Ascending aorta (tissue), 2 donors: ENCODE measurements at regions not wholly inside any gene's neighbourhood (a gene's known extent, or its start where the extent isn't known, plus 50 kb on each side); places are given as distances from the start of the nearest gene placed in this dataset.

ENCODE experiments used
- DNase-seq, 2 donors: peaks; one replicate each; pipeline ENCODE4 v3.0.0-alpha.2; 2019; ENCODE audit warnings: low spot score in 2 of 2
- H3K27ac ChIP-seq, 2 donors: fragments of 200-600 bp; sonication (generic); one replicate each; pipeline ENCODE4 v1.5.1; 2016 to 2017; ENCODE audit warnings: mild to moderate bottlenecking in 1 of 2
- H3K27me3 ChIP-seq: fragments of 200-600 bp; sonication (generic); one replicate; pipeline ENCODE4 v1.5.1; 2017
- H3K36me3 ChIP-seq, 2 donors: fragments of 200-600 bp; sonication (generic); one replicate each; pipeline ENCODE4 v1.5.1; 2016
- H3K4me1 ChIP-seq, 2 donors: fragments of 200-600 bp; sonication (generic); one replicate each; pipeline ENCODE4 v1.5.1; 2016 to 2017; ENCODE audit warnings: mild to moderate bottlenecking in 1 of 2
- H3K4me3 ChIP-seq, 2 donors: fragments of 200-600 bp; sonication (generic); one replicate each; pipeline ENCODE4 v1.5.1; 2016 to 2017; ENCODE audit warnings: mild to moderate bottlenecking in 1 of 2
- H3K9me3 ChIP-seq, 2 donors: fragments of 200-600 bp; sonication (generic); one replicate each; pipeline ENCODE4 v1.5.1; 2016
- CTCF ChIP-seq, 3 experiments: fragments of 200-600 bp in 2 of 3; fragments of 450-650 bp in 1 of 3; sonication (generic) in 2 of 3; IDR thresholded peaks; one replicate each; pipeline ENCODE4 v1.5.1; 2016 to 2019; ENCODE audit warnings: antibody characterized with exemption in 3 of 3, mild to moderate bottlenecking in 1 of 3, moderate library complexity in 1 of 3
- intact Hi-C: fragments of 100-400 bp; cut with DNase I; formaldehyde crosslinking; loops from one replicate; pipeline ENCODE4 v1.15.1; 2023

- intact Hi-C loops, result no loop called here
- no peak for TF ChIP-seq CTCF (IDR thresholded peaks at IDR 0.05)
- no peak overlapping the region for H3K4me3 ChIP-seq
- H3K36me3 ChIP-seq, result no peaks in the 10 kb centered on the region
- DNase-seq, result no peak
- H3K9me3 ChIP-seq, result peaks cover 6 to 15% of the 10 kb centered on the region in 2 donors
- H3K27ac ChIP-seq, result no peak overlapping the region
- H3K27me3 ChIP-seq, result no peaks in the 10 kb centered on the region
- no peaks in the 10 kb centered on the region for H3K4me1 ChIP-seq
Observed at GRCh38 chr14:76666746-76667145, 94.5 kb upstream of the VASH1 start.

- intact Hi-C loops, result no loop called here
- Histone ChIP-seq H3K4me1 (no peaks in the 10 kb centered on the region), H3K36me3 (no peaks in the 10 kb centered on the region), H3K27me3 (no peaks in the 10 kb centered on the region), H3K9me3 (peaks cover 6 to 15% of the 10 kb centered on the region in 2 donors), H3K27ac (no peak overlapping the region), H3K4me3 (no peak overlapping the region)
- no peak for TF ChIP-seq CTCF (IDR thresholded peaks at IDR 0.05)
- no peak for DNase-seq
Observed at GRCh38 chr14:76669770-76670169, 91.5 kb upstream of the VASH1 start.

- intact Hi-C loops, result no loop called here
- H3K4me3 ChIP-seq, result no peak overlapping the region
- no peak for TF ChIP-seq CTCF (IDR thresholded peaks at IDR 0.05)
- no peak for DNase-seq
- H3K9me3 ChIP-seq, result peaks cover 6 to 15% of the 10 kb centered on the region in 2 donors
- H3K36me3 ChIP-seq, result no peaks in the 10 kb centered on the region
- H3K4me1 ChIP-seq, result no peaks in the 10 kb centered on the region
- no peak overlapping the region for H3K27ac ChIP-seq
- H3K27me3 ChIP-seq, result no peaks in the 10 kb centered on the region
Observed at GRCh38 chr14:76672123-76672522, 89.1 kb upstream of the VASH1 start.

- peaks cover 6 to 10% of the 10 kb centered on the region in 2 donors for H3K9me3 ChIP-seq
- H3K36me3 ChIP-seq, result no peaks in the 10 kb centered on the region
- no peak overlapping the region for H3K27ac ChIP-seq
- no peaks in the 10 kb centered on the region for H3K4me1 ChIP-seq
- no peak overlapping the region for H3K4me3 ChIP-seq
- H3K27me3 ChIP-seq, result no peaks in the 10 kb centered on the region
- intact Hi-C loops, result no loop called here
- no peak for DNase-seq
- TF ChIP-seq CTCF (IDR thresholded peaks at IDR 0.05), result no peak
Observed at GRCh38 chr14:76673261-76673660, 88.0 kb upstream of the VASH1 start.

- no peaks in the 10 kb centered on the region for H3K4me1 ChIP-seq
- no peak for TF ChIP-seq CTCF (IDR thresholded peaks at IDR 0.05)
- H3K27me3 ChIP-seq, result no peaks in the 10 kb centered on the region
- H3K9me3 ChIP-seq, result no peaks in the 10 kb centered on the region
- intact Hi-C loops, result no loop called here
- DNase-seq, result no peak
- H3K4me3 ChIP-seq, result no peak overlapping the region
- H3K27ac ChIP-seq, result no peak overlapping the region
- no peaks in the 10 kb centered on the region for H3K36me3 ChIP-seq
Observed at GRCh38 chr14:76675046-76675445, 86.2 kb upstream of the VASH1 start.

- no peaks in the 10 kb centered on the region for H3K27me3 ChIP-seq
- DNase-seq, result no peak
- H3K4me3 ChIP-seq, result no peak overlapping the region
- no peak overlapping the region for H3K27ac ChIP-seq
- H3K9me3 ChIP-seq, result peaks cover 0 to 7% of the 10 kb centered on the region in 2 donors
- TF ChIP-seq CTCF (IDR thresholded peaks at IDR 0.05), result no peak
- H3K4me1 ChIP-seq, result no peaks in the 10 kb centered on the region
- no peaks in the 10 kb centered on the region for H3K36me3 ChIP-seq
- intact Hi-C loops, result no loop called here
Observed at GRCh38 chr14:76676539-76676938, 84.7 kb upstream of the VASH1 start.
